Activated CD4-positive, alpha-beta T cell treated with anti-CD3 and anti-CD28 coated beads for 48 hours (primary cell): ENCODE measurements at regions not wholly inside any gene's neighbourhood (a gene's known extent, or its start where the extent isn't known, plus 50 kb on each side); places are given as distances from the start of the nearest gene placed in this dataset.

ENCODE experiments used
- DNase-seq: peaks from one replicate; pipeline ENCODE4 v3.0.0-alpha.2; 2020

GRCh38 chr6:167495506-167496401 lies 170.9 kb downstream of the TTLL2 start:
- no peak for DNase-seq

GRCh38 chr6:167496707-167497106 lies 171.8 kb downstream of the TTLL2 start:
- no peak for DNase-seq

- no peak for DNase-seq
Observed at GRCh38 chr6:167497428-167498056, 172.7 kb downstream of the TTLL2 start.

GRCh38 chr6:167499161-167499660 lies 174.3 kb downstream of the TTLL2 start:
- no peak for DNase-seq

- DNase-seq = no peak
Observed at GRCh38 chr6:167500961-167501360, 176.1 kb downstream of the TTLL2 start.

- no peak for DNase-seq
Observed at GRCh38 chr6:167501831-167502385, 177.0 kb downstream of the TTLL2 start.

- no peak for DNase-seq
Observed at GRCh38 chr6:167502471-167502870, 177.6 kb downstream of the TTLL2 start.

GRCh38 chr6:167504385-167504961 lies 179.6 kb downstream of the TTLL2 start:
- no peak for DNase-seq

GRCh38 chr6:167505199-167505598 lies 180.3 kb downstream of the TTLL2 start:
- no peak for DNase-seq

- DNase-seq = no peak
Observed at GRCh38 chr6:167505782-167506181, 180.9 kb downstream of the TTLL2 start.

GRCh38 chr6:167506443-167507301 lies 181.8 kb downstream of the TTLL2 start:
- DNase-seq = no peak

GRCh38 chr6:167507376-167507945 lies 182.6 kb downstream of the TTLL2 start:
- DNase-seq = no peak

- DNase-seq = no peak
Observed at GRCh38 chr6:167508919-167509852, 184.3 kb downstream of the TTLL2 start.

GRCh38 chr6:167509853-167510220 lies 185.0 kb downstream of the TTLL2 start:
- no peak for DNase-seq

- DNase-seq = no peak
Observed at GRCh38 chr6:167510648-167511047, 185.8 kb downstream of the TTLL2 start.

- DNase-seq = no peak
Observed at GRCh38 chr6:167512696-167513375, 187.9 kb downstream of the TTLL2 start.

GRCh38 chr6:167513778-167514177 lies 188.9 kb downstream of the TTLL2 start:
- no peak for DNase-seq

- DNase-seq = no peak
Observed at GRCh38 chr6:167514524-167514923, 189.6 kb downstream of the TTLL2 start.

- no peak for DNase-seq
Observed at GRCh38 chr6:167515873-167516507, 191.1 kb downstream of the TTLL2 start.
